H9 (cell line): ENCODE measurements at regions not wholly inside any gene's neighbourhood (a gene's known extent, or its start where the extent isn't known, plus 50 kb on each side); places are given as distances from the start of the nearest gene placed in this dataset.

ENCODE experiments used
- DNase-seq: peaks from one replicate; pipeline ENCODE4 v3.0.0-alpha.2; 2017
- H2AFZ ChIP-seq: one replicate; pipeline ENCODE4 v1.6.1; 2013; ENCODE audit warnings: mild to moderate bottlenecking, low read length, control low read depth, moderate library complexity
- H2AK5ac ChIP-seq: 2 replicates; pipeline ENCODE4 v1.6.1; 2013; ENCODE audit warnings: low read length, control low read depth, mixed read lengths; ENCODE audit not compliant: insufficient read length
- H2BK120ac ChIP-seq: one replicate; pipeline ENCODE4 v1.6.1; 2013; ENCODE audit warnings: low read depth, mild to moderate bottlenecking, low read length, control low read depth, inconsistent platforms; ENCODE audit not compliant: poor library complexity, severe bottlenecking
- H2BK12ac ChIP-seq: 2 replicates; pipeline ENCODE4 v1.6.1; 2013; ENCODE audit warnings: low read length, control low read depth, mixed read lengths, low read depth; ENCODE audit not compliant: insufficient read length
- H2BK15ac ChIP-seq: 2 replicates; pipeline ENCODE4 v1.6.1; 2013; ENCODE audit warnings: low read depth, low read length, control low read depth
- H2BK20ac ChIP-seq: one replicate; pipeline ENCODE4 v1.6.1; 2013; ENCODE audit warnings: low read depth, mild to moderate bottlenecking, low read length, control low read depth, inconsistent platforms; ENCODE audit not compliant: poor library complexity, severe bottlenecking
- H2BK5ac ChIP-seq: 2 replicates; pipeline ENCODE4 v1.6.1; 2013; ENCODE audit warnings: low read length, control low read depth, mixed read lengths; ENCODE audit not compliant: insufficient read length
- H3K14ac ChIP-seq: 2 replicates; pipeline ENCODE4 v1.6.1; 2013; ENCODE audit warnings: low read length, control low read depth; ENCODE audit not compliant: insufficient read depth
- H3K18ac ChIP-seq: 2 replicates; pipeline ENCODE4 v1.6.1; 2013; ENCODE audit warnings: low read depth, mild to moderate bottlenecking, mixed read lengths, low read length, control low read depth; ENCODE audit not compliant: insufficient read length
- H3K23ac ChIP-seq: 2 replicates; pipeline ENCODE4 v1.6.1; 2013; ENCODE audit warnings: low read length, control low read depth, mixed read lengths, low read depth; ENCODE audit not compliant: insufficient read length
- H3K23me2 ChIP-seq: 2 replicates; pipeline ENCODE4 v1.6.1; 2013; ENCODE audit warnings: low read depth, mild to moderate bottlenecking, mixed read lengths, low read length, control low read depth; ENCODE audit not compliant: insufficient read length, poor library complexity, severe bottlenecking
- H3K27ac ChIP-seq: 2 replicates; pipeline ENCODE4 v1.5.1; 2013; ENCODE audit warnings: low read length, control low read depth, mixed read lengths, low read depth; ENCODE audit not compliant: insufficient read length
- H3K27me3 ChIP-seq: 2 replicates; pipeline ENCODE4 v1.6.1; 2013; ENCODE audit warnings: low read length, control low read depth, inconsistent platforms; ENCODE audit not compliant: insufficient read depth
- H3K4ac ChIP-seq: 2 replicates; pipeline ENCODE4 v1.6.1; 2013; ENCODE audit warnings: low read depth, mild to moderate bottlenecking, control low read depth, inconsistent platforms, low read length, moderate library complexity
- H3K4me1 ChIP-seq: 2 replicates; pipeline ENCODE4 v1.6.1; 2013; ENCODE audit warnings: low read length, control low read depth, inconsistent platforms; ENCODE audit not compliant: insufficient read depth
- H3K4me2 ChIP-seq: 2 replicates; pipeline ENCODE4 v1.6.1; 2013; ENCODE audit warnings: low read length, control low read depth, mixed read lengths; ENCODE audit not compliant: insufficient read length, insufficient read depth
- H3K56ac ChIP-seq: 2 replicates; pipeline ENCODE4 v1.6.1; 2013; ENCODE audit warnings: low read depth, mild to moderate bottlenecking, mixed read lengths, low read length, control low read depth; ENCODE audit not compliant: insufficient read length
- H3K79me1 ChIP-seq: 2 replicates; pipeline ENCODE4 v1.6.1; 2013; ENCODE audit warnings: low read depth, mild to moderate bottlenecking, moderate library complexity, low read length, control low read depth, inconsistent platforms; ENCODE audit not compliant: insufficient read depth, poor library complexity, severe bottlenecking
- H3K79me2 ChIP-seq: 2 replicates; pipeline ENCODE4 v1.6.1; 2013; ENCODE audit warnings: low read length, control low read depth, inconsistent platforms; ENCODE audit not compliant: insufficient read depth
- H3K9ac ChIP-seq: 2 replicates; pipeline ENCODE4 v1.6.1; 2013; ENCODE audit warnings: low read length, control low read depth, mixed read lengths; ENCODE audit not compliant: insufficient read length; ENCODE audit errors: extremely low read depth
- H3K9me3 ChIP-seq: one replicate; pipeline ENCODE4 v1.6.1; 2013; ENCODE audit warnings: low read depth, low read length, inconsistent platforms; ENCODE audit not compliant: control insufficient read depth
- H3T11ph ChIP-seq: one replicate; pipeline ENCODE4 v1.6.1; 2013; ENCODE audit warnings: mild to moderate bottlenecking, low read length, control low read depth, inconsistent platforms
- H4K20me1 ChIP-seq: one replicate; pipeline ENCODE4 v1.6.1; 2013; ENCODE audit not compliant: control insufficient read depth, insufficient read length, insufficient read depth
- H4K5ac ChIP-seq: 2 replicates; pipeline ENCODE4 v1.6.1; 2013; ENCODE audit warnings: low read depth, mild to moderate bottlenecking, mixed read lengths, low read length, control low read depth; ENCODE audit not compliant: insufficient read length
- H4K8ac ChIP-seq: replicated peaks from 2 replicates; pipeline ENCODE4 v1.6.1; 2013; ENCODE audit warnings: low read length, control low read depth, mixed read lengths, low read depth; ENCODE audit not compliant: insufficient read length
- H4K91ac ChIP-seq: 2 replicates; pipeline ENCODE4 v1.6.1; 2013; ENCODE audit warnings: low read depth, mild to moderate bottlenecking, moderate library complexity, mixed read lengths, low read length, control low read depth; ENCODE audit not compliant: insufficient read length
- H3K27ac Mint-ChIP-seq, 3 experiments: 2 replicates in 2 of 3; 3 replicates in 1 of 3; pipeline ENCODE4 v1.8.0; 2020 to 2021; ENCODE audit warnings: mixed read lengths in 3 of 3, mild to moderate bottlenecking in 1 of 3, moderate library complexity in 1 of 3
- H3K27me3 Mint-ChIP-seq: 2 replicates; pipeline ENCODE4 v1.8.0; 2021; ENCODE audit warnings: low read depth, mild to moderate bottlenecking, moderate library complexity, mixed read lengths
- H3K36me3 Mint-ChIP-seq, 3 experiments: 2 replicates in 2 of 3; 3 replicates in 1 of 3; pipeline ENCODE4 v1.8.0; 2020 to 2021; ENCODE audit warnings: low read depth in 3 of 3, mixed read lengths in 3 of 3; ENCODE audit not compliant: insufficient read depth in 1 of 3
- H3K4me1 Mint-ChIP-seq, 2 experiments: 2 replicates each; pipeline ENCODE4 v1.8.0; 2020; ENCODE audit warnings: mixed read lengths in 2 of 2
- H3K4me3 Mint-ChIP-seq, 2 experiments: 2 replicates in 1 of 2; 3 replicates in 1 of 2; pipeline ENCODE4 v1.8.0; 2020 to 2021; ENCODE audit warnings: mild to moderate bottlenecking in 2 of 2, mixed read lengths in 2 of 2, moderate library complexity in 1 of 2
- H3K9me3 Mint-ChIP-seq, 2 experiments: 2 replicates in 1 of 2; 3 replicates in 1 of 2; pipeline ENCODE4 v1.8.0; 2020; ENCODE audit warnings: mild to moderate bottlenecking in 2 of 2, mixed read lengths in 2 of 2, moderate library complexity in 1 of 2
- WGBS: extraction: QIAGEN DNeasy Blood & Tissue Kit; methylation state at CpG from one replicate; pipeline ENCODE4 v1.1.7; 2013; ENCODE audit warnings: missing lambda C conversion rate, low lambda C conversion rate, mixed read lengths; ENCODE audit not compliant: insufficient read length; ENCODE audit errors: extremely low coverage; 5-methylcytosine and 5-hydroxymethylcytosine counted together
- TF ChIP-seq, protein P1 (sequence below): fragments of 200-600 bp; sonication (generic); conservative IDR thresholded peaks from 3 replicates; pipeline ENCODE4 v1.8.0; 2021; ENCODE audit warnings: antibody characterized with exemption, mild to moderate bottlenecking

- no peaks in the 10 kb centered on the region for H3K4me1 Mint-ChIP-seq
Observed at GRCh38 chr1:2948751-2949680, 72.3 kb upstream of the ACTRT2 start.

More at GRCh38 chr1:2948751-2949680, 72.3 kb upstream of the ACTRT2 start:
- Histone ChIP-seq H2BK20ac (no peak overlapping the region), H4K91ac (no peak overlapping the region), H3K23me2 (no peaks in the 10 kb centered on the region), H3K4me1 (no peaks in the 10 kb centered on the region), H3K4ac (no peak overlapping the region), H2AK5ac (no peak overlapping the region), H3K27ac (no peak overlapping the region), H3K79me1 (no peaks in the 10 kb centered on the region), H3K14ac (no peak overlapping the region), H3K18ac (no peak overlapping the region), H2BK5ac (no peak overlapping the region), H3K9me3 (peaks cover 76% of the 10 kb centered on the region), H3T11ph (no peak overlapping the region), H3K9ac (no peak overlapping the region), H4K5ac (no peak overlapping the region), H4K8ac (no peak overlapping the region), H2BK12ac (no peak overlapping the region), H2BK120ac (no peak overlapping the region), H3K27me3 (no peaks in the 10 kb centered on the region), H3K56ac (no peak overlapping the region), H3K23ac (no peak overlapping the region), H2BK15ac (no peak overlapping the region), H3K79me2 (no peaks in the 10 kb centered on the region), H2AFZ (no peak overlapping the region), H4K20me1 (no peaks in the 10 kb centered on the region), H3K4me2 (no peak overlapping the region)
- Mint-ChIP-seq H3K4me3 (no peak overlapping the region), H3K27ac (no peak overlapping the region), H3K36me3 (peaks cover 0 to 18% (median 0%) of the 10 kb centered on the region in 3 experiments; a peak in 2 of 7 replicates), H3K27me3 (peaks cover 4% of the 10 kb centered on the region), H3K9me3 (peaks cover 13 to 56% of the 10 kb centered on the region in 2 experiments)
- WGBS = no CpG with 5 or more reads among the region's 31 CpGs
- TF ChIP-seq, protein P1, sequence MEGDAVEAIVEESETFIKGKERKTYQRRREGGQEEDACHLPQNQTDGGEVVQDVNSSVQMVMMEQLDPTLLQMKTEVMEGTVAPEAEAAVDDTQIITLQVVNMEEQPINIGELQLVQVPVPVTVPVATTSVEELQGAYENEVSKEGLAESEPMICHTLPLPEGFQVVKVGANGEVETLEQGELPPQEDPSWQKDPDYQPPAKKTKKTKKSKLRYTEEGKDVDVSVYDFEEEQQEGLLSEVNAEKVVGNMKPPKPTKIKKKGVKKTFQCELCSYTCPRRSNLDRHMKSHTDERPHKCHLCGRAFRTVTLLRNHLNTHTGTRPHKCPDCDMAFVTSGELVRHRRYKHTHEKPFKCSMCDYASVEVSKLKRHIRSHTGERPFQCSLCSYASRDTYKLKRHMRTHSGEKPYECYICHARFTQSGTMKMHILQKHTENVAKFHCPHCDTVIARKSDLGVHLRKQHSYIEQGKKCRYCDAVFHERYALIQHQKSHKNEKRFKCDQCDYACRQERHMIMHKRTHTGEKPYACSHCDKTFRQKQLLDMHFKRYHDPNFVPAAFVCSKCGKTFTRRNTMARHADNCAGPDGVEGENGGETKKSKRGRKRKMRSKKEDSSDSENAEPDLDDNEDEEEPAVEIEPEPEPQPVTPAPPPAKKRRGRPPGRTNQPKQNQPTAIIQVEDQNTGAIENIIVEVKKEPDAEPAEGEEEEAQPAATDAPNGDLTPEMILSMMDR = no peak
- DNase-seq = no peak
